ENCODE measurements at regions not wholly inside any gene's neighbourhood (a gene's known extent, or its start where the extent isn't known, plus 50 kb on each side); places are given as distances from the start of the nearest gene placed in this dataset.

DNA sequence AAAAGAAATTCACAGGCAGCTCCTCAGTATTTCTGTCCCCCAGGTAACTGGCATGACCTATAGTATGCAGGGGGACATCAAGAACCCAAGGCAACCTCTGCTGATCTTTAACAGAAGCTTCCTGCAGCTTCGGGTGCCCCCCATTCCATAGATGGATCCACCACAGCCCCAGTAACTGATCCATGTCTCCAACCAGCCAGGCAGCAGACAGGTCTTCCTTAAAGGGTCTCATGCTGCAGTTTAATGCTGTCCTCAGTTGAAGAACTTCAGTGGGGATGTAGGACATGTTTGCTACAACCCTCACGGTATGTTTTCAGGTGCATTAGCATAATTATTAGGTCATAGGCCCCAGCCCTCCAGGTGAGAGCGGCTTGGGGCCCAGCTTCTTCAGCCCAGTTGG is 90.9 kb upstream of the OLIG2 start:
- H3K4me3 Mint-ChIP-seq, result no peak overlapping the region
- peaks cover 3% of the 10 kb centered on the region for H3K36me3 Mint-ChIP-seq (ENCODE audit: low read depth)
- H3K27me3 Mint-ChIP-seq (ENCODE audit: low read depth), result peaks cover 18% of the 10 kb centered on the region
- H3K4me1 Mint-ChIP-seq (ENCODE audit: low read depth), result peaks cover 11% of the 10 kb centered on the region
- no peak overlapping the region for H3K27ac Mint-ChIP-seq
- no peaks in the 10 kb centered on the region for H3K9me3 Mint-ChIP-seq

DNA sequence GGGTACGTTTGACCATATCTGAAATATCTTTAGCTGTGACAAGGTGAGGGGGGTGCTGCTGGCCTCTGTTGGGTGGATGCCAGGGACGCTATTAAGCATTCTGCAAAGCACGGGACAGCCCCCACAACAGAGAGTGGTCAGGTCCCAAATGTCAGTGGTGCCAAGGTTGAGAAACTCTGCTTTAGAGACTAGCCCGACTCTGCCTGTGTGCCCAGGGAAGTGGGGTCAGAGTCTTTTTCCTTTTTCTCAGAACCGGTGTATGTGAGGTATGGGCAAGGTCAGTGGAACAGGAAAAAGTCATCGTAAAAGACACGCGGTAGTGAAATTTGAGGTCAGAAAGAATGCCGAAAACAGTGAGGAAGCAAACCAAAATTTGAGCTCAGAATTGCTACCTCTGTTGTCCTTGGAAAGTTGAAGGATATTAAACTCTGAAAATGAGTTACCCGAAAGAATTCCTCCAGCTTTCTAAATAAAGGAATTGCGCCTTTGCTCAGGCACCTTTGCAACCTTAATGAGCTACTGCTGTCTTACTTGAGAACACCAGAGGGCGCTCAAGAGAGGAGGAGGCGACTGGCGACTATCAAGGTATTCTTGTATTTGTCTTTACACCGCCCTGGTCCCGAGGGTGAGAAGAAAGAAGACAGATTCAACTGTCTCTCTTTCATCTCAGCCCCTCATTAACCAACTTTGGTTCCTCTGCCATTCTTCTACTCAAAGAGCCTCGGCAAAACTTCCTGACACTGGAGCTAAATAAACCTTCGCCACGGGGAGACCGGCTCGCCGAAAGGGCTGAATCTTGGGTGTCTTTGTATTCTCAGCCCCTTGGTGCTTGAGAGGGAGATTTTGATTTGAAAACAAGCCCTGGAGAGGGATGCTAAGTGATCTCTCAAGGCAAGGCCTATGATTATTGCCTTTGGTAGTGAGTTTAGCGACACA is 85.4 kb upstream of the OLIG2 start:
- H3K9me3 Mint-ChIP-seq, result no peaks in the 10 kb centered on the region
- peaks cover 18% of the 10 kb centered on the region for H3K27me3 Mint-ChIP-seq (ENCODE audit: low read depth)
- H3K36me3 Mint-ChIP-seq (ENCODE audit: low read depth), result no peaks in the 10 kb centered on the region
- no peaks in the 10 kb centered on the region for H3K4me1 Mint-ChIP-seq (ENCODE audit: low read depth)
- H3K4me3 Mint-ChIP-seq, result no peak overlapping the region
- H3K27ac Mint-ChIP-seq, result no peak overlapping the region

DNA sequence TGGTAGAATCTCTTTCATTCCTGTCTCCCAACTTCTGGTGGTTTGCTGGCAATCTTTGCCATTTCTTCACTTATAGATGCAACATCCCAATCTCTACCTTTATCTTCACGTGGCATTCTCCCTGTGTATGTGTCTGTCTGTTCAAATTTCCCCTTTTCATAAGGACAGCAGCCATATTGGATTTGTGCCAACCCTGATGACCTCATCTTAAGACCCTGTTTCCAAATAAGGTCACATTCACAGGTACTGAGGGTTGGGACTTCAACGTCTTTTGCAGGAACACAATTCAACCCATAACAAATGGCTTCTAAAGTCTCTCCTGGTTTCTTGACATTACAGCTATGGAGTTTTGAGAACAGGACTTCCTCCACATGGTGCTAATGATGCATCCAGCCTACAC is 84.5 kb upstream of the OLIG2 start:
- H3K4me3 Mint-ChIP-seq, result no peak overlapping the region
- no peak overlapping the region for H3K27ac Mint-ChIP-seq
- H3K9me3 Mint-ChIP-seq, result no peaks in the 10 kb centered on the region
- peaks cover 21% of the 10 kb centered on the region for H3K27me3 Mint-ChIP-seq (ENCODE audit: low read depth)
- no peaks in the 10 kb centered on the region for H3K36me3 Mint-ChIP-seq (ENCODE audit: low read depth)
- H3K4me1 Mint-ChIP-seq (ENCODE audit: low read depth), result no peaks in the 10 kb centered on the region

DNA sequence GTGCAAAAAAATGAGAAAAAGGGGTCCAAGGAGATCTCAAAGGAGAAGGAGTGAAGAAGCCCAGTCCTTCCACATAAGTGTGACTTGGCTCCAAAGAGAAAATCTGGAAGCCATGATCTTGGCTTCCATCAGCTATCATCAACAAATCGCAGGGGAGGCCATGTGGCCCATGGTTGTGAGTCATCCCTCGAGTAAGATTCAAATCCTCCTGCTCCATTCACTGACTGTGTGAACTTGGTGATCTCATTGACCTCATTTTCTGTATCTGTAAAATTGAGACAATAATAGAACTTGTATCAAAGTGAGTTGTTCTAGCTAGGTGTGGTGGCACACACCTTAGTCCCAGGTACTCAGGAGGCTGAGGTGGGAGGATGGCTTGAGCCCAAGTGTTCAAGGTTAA is 79.1 kb upstream of the OLIG2 start:
- no peaks in the 10 kb centered on the region for H3K36me3 Mint-ChIP-seq (ENCODE audit: low read depth)
- no peaks in the 10 kb centered on the region for H3K4me1 Mint-ChIP-seq (ENCODE audit: low read depth)
- no peak overlapping the region for H3K4me3 Mint-ChIP-seq
- no peak overlapping the region for H3K27ac Mint-ChIP-seq
- H3K27me3 Mint-ChIP-seq (ENCODE audit: low read depth), result peaks cover 22% of the 10 kb centered on the region
- no peaks in the 10 kb centered on the region for H3K9me3 Mint-ChIP-seq

DNA sequence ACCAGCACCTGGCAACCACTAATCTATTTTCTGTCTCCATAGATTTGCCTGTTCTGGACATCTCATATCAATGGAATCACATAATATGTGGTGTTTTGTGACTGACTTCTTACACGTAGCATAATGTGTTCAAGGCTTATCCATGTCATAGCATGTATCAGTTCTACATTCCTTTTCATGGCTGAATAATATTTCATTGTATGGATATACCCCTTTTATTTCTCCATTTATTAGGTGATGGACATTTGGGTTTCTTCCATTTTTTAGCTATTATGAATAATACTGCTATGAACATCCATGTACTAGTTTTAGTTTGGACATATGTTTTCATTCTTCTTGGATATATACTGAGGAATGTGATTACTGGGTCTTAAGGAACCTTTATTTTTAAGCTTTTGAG is 78.0 kb upstream of the OLIG2 start:
- Mint-ChIP-seq H3K36me3 (ENCODE audit: low read depth) (no peaks in the 10 kb centered on the region), H3K4me3 (no peak overlapping the region), H3K27ac (no peak overlapping the region), H3K4me1 (ENCODE audit: low read depth) (no peaks in the 10 kb centered on the region), H3K9me3 (no peaks in the 10 kb centered on the region), H3K27me3 (ENCODE audit: low read depth) (peaks cover 33% of the 10 kb centered on the region)

DNA sequence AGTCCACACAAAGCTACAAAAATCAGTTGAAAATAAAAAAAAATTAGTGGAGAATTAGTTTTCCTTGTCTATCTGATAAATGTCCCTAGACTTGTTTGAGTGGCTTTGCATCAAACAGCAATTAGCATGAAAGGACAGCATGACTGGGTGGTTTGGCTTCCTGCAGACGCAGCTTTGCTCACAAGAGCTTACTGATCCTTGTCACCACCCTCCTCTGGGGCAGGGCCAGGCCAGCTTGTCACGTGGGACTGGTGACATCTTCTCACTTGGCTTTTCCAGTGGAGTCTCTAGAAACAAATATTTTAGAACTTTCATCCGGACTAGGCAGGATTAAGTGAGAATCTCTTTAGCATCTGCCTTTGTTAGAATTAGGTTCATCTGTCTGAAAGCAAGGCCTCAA is 76.0 kb upstream of the OLIG2 start:
- no peaks in the 10 kb centered on the region for H3K4me1 Mint-ChIP-seq (ENCODE audit: low read depth)
- H3K27me3 Mint-ChIP-seq (ENCODE audit: low read depth), result peaks cover 48% of the 10 kb centered on the region
- H3K27ac Mint-ChIP-seq, result no peak overlapping the region
- no peak overlapping the region for H3K4me3 Mint-ChIP-seq
- H3K9me3 Mint-ChIP-seq, result no peaks in the 10 kb centered on the region
- no peaks in the 10 kb centered on the region for H3K36me3 Mint-ChIP-seq (ENCODE audit: low read depth)

DNA sequence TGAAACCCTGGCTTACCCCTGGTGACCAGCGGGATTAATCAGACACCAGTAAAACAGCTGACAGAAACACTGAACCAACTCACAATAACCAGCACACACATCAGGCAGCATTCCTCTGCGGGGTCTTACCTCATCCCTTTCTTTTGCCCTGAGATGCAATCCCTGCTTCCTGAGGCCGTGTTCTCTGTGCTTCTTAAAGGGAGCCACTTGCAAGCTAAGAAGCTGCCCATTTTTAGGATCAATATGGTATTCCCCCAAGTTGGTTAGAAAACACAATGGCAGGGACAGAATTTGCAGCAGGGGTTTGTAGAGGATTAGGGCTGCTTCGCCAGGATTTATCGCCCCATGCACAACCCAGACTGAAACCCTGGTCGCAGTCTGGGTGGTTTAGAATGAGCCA is 74.7 kb upstream of the OLIG2 start:
- Mint-ChIP-seq H3K27ac (no peak overlapping the region), H3K9me3 (no peaks in the 10 kb centered on the region), H3K4me1 (ENCODE audit: low read depth) (no peaks in the 10 kb centered on the region), H3K36me3 (ENCODE audit: low read depth) (no peaks in the 10 kb centered on the region), H3K27me3 (ENCODE audit: low read depth) (peaks cover 60% of the 10 kb centered on the region), H3K4me3 (no peak overlapping the region)

DNA sequence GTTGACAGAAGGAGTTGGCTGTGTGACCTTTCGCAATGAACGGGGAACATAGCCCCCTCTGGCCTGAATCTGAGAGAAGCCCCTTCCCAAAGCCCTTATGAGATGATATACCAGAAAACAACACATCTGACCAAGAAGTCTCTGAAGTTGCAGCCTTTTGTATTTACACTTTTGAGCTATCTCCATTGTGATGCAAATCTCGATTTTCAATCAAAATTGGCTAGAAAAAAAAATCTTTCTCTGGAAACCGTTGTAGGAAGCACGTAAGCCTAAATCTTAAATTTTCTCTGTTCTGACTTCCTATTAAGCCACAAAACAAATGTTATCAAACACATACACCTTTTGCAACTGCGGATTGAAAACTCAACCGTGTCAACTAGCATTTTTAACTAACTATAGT is 71.4 kb upstream of the OLIG2 start:
- no peaks in the 10 kb centered on the region for H3K36me3 Mint-ChIP-seq (ENCODE audit: low read depth)
- H3K9me3 Mint-ChIP-seq, result no peaks in the 10 kb centered on the region
- H3K27ac Mint-ChIP-seq, result no peak overlapping the region
- peaks cover 63% of the 10 kb centered on the region for H3K27me3 Mint-ChIP-seq (ENCODE audit: low read depth)
- H3K4me1 Mint-ChIP-seq (ENCODE audit: low read depth), result no peaks in the 10 kb centered on the region
- H3K4me3 Mint-ChIP-seq, result no peak overlapping the region

DNA sequence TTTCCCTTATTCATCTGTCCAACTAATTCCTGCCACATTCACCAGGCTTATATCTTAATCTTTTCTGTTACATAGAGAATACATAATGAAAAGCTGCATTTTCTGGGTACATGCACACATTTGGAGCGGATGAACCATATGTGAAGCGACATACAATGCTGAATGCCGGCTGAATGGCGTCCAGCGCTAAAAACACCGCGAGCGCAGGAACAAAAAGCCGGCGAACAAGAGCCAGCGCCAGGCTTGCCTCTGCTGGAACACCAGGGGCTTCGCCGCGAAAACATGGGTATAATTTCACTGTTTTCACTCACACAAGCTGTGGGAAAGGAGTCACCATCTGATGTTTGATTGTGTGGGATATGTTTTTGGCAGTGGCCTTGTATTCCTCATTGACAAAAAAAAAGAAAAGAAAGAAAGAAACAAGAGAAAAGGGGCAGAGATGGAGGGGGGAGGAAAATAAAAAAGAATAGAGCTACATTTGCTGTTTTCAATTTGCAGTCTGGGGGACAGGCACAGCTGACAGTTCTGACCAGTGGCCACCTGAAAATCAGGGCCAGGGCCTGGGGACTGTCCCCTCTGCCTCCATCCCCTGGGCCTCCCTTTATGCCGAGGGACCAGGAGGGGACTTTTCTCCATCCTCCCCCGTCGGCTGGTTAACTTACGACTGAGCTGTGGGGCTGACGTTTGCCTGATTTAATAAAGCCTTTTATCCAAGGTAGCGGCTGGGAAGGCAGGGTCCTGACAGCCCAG is 70.2 kb upstream of the OLIG2 start:
- H3K36me3 Mint-ChIP-seq (ENCODE audit: low read depth), result no peaks in the 10 kb centered on the region
- H3K4me3 Mint-ChIP-seq, result no peak overlapping the region
- H3K4me1 Mint-ChIP-seq (ENCODE audit: low read depth), result no peaks in the 10 kb centered on the region
- H3K9me3 Mint-ChIP-seq, result no peaks in the 10 kb centered on the region
- no peak overlapping the region for H3K27ac Mint-ChIP-seq
- H3K27me3 Mint-ChIP-seq (ENCODE audit: low read depth), result peaks cover 67% of the 10 kb centered on the region

DNA sequence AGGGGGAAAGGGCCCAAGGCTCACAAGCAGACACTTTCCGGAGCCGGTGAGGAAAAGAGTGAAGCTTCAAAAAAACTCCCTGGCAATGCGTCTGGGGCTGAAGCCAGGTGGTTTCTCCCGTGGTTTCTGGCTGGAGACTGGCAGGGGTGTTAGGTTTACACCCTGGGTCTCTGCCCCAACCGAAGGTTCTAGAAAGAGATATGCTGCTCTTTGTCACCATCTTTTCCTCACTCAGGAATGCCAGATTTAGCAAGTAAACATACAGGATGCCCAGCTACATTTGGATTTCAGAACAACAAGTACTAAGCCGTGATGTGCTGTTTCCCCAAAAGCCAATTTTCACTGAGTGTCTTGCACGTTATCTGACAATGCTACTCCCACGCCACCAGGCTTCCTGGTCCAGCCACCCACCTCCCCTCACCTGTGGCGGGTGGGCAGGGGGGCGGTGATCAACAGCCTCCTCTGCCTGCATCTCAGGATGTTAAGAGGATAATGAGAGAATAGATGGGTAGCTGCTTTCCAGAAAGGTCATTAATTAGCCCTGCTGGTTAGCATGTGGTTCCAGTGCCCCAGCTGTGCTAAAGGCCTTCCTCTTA is 69.6 kb upstream of the OLIG2 start:
- H3K4me3 Mint-ChIP-seq, result no peak overlapping the region
- no peak overlapping the region for H3K27ac Mint-ChIP-seq
- no peaks in the 10 kb centered on the region for H3K4me1 Mint-ChIP-seq (ENCODE audit: low read depth)
- H3K36me3 Mint-ChIP-seq (ENCODE audit: low read depth), result no peaks in the 10 kb centered on the region
- peaks cover 72% of the 10 kb centered on the region for H3K27me3 Mint-ChIP-seq (ENCODE audit: low read depth)
- H3K9me3 Mint-ChIP-seq, result no peaks in the 10 kb centered on the region

DNA sequence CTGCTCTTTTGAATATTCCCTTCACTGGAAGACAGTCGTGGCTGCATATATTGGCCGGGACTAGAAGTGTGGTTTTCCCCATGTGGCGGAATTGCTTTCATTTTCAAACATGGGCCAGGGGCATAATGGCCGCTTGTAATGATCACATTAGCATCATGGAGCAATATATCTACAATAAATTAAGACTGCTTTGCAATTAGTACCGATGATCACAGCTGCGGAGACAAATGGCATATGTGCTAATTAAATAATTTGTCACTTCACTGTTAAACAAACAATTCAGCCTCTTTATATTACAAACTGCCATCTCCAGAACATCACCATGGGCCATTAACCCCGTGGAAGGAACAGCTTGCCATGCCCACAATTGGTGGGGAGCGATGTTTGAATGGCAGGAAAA is 68.2 kb upstream of the OLIG2 start:
- H3K36me3 Mint-ChIP-seq (ENCODE audit: low read depth), result no peaks in the 10 kb centered on the region
- peaks cover 65% of the 10 kb centered on the region for H3K27me3 Mint-ChIP-seq (ENCODE audit: low read depth)
- no peaks in the 10 kb centered on the region for H3K4me1 Mint-ChIP-seq (ENCODE audit: low read depth)
- no peak overlapping the region for H3K27ac Mint-ChIP-seq
- H3K4me3 Mint-ChIP-seq, result no peak overlapping the region
- H3K9me3 Mint-ChIP-seq, result no peaks in the 10 kb centered on the region

DNA sequence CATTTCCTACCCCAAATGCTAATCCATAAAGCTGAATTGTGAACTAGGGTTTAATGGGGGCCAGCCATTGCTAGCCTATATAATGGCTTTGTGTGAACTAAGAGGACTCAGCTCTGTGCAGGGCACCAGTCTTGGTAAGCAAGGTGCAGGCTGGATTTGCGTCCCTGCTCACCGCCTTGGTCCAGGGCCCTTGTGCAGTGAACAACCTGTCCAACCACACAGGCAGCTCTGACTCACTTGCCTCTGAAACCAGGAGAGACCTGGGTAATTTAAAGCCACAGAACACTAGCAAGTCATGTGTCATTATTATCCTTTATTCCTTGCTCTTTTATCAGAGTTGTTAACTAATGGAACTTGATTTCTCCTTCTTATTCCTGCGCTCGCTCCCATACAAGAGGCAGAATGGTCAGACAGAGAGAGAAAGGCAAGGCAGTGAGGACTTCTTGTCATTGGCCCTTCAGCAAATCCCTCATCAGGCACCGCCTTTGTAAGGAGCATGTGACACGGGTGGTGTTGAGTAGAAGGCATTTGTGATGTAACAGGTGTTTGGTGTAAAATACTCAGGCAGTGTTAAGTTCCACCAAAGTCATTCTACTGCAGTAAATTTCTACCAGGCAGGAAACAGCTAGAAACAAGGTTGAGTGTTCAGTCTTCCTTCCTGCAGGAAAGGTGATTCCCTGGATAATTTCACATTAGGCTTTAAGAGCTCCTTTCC is 67.3 kb upstream of the OLIG2 start:
- Mint-ChIP-seq H3K27me3 (ENCODE audit: low read depth) (peaks cover 65% of the 10 kb centered on the region), H3K27ac (no peak overlapping the region)

DNA sequence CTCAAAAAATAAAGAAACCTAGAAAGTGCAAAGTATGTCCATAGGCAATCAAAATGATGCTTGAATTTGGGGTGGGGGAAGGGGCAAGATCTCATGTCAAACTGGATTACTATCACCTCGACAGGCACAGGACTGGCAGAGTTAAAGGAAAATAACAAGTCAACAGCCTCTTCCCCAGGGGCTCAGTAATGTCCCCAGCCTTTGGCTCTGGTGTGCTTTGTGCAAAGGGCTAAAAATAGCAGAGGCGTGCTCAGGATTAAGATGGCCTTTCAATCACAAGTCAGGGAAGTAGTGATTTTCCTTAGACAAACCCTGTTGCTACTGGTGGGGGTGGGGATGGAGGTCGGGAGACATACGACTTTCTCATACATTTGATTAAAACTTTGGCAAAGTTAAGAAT is 63.5 kb upstream of the OLIG2 start:
- H3K36me3 Mint-ChIP-seq (ENCODE audit: low read depth), result no peaks in the 10 kb centered on the region
- no peaks in the 10 kb centered on the region for H3K4me1 Mint-ChIP-seq (ENCODE audit: low read depth)
- no peak overlapping the region for H3K4me3 Mint-ChIP-seq
- H3K27me3 Mint-ChIP-seq (ENCODE audit: low read depth), result peaks cover 54% of the 10 kb centered on the region
- no peak overlapping the region for H3K27ac Mint-ChIP-seq
- no peaks in the 10 kb centered on the region for H3K9me3 Mint-ChIP-seq

More for the DNA sequence above, 67.3 kb upstream of the OLIG2 start:
- Mint-ChIP-seq H3K9me3 (no peaks in the 10 kb centered on the region), H3K36me3 (ENCODE audit: low read depth) (no peaks in the 10 kb centered on the region), H3K4me1 (ENCODE audit: low read depth) (no peaks in the 10 kb centered on the region), H3K4me3 (no peak overlapping the region)

DNA sequence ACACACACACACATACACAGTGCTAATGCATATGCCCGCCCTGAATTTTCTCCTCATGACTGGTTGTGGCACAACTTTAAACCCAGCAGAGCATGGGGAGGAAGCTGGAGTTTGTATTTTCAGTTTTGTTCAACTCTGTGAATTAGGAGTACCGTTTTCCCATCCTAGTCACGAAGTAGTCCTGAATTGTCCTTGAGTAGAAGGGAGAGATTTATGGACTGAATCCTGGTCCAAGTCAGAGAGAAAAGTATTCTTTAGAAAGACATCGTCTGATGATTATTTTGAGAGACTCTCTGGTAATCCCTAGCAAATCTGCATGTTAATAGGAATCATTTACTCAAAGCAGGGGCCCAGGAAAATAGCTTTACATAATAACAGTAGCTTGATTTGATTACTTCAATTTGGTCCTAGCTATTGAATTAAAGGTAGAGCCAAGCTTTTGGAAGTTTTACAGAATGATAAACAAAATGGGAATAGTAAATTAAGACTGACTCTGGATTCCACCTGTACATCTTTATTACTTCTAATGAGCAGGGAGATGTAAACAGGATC is 60.5 kb upstream of the OLIG2 start:
- Mint-ChIP-seq H3K36me3 (ENCODE audit: low read depth) (no peaks in the 10 kb centered on the region), H3K9me3 (no peaks in the 10 kb centered on the region), H3K27ac (no peak overlapping the region), H3K4me3 (no peak overlapping the region), H3K27me3 (ENCODE audit: low read depth) (peaks cover 44% of the 10 kb centered on the region), H3K4me1 (ENCODE audit: low read depth) (no peaks in the 10 kb centered on the region)

Measured in T-helper 1 cell treated with Interleukin-12 subunit alpha and Interleukin-12 subunit beta and Interleukin-4 antibody, amounts not matched to agents 30 μg/mL and 1 μg/mL, for 36 hours (primary cell).